GM12878 (cell line): ENCODE measurements at regions not wholly inside any gene's neighbourhood (a gene's known extent, or its start where the extent isn't known, plus 50 kb on each side); places are given as distances from the start of the nearest gene placed in this dataset.

Experiments used
- ATAC-seq: fragments of 200-7000 bp; cut with Tn5 transposase; 3 replicates; pipeline ENCODE4 v1.9.1; 2020; ENCODE audit warnings: mild to moderate bottlenecking, moderate library complexity
- BruUV-seq: library from RNA; stranded (reverse); fragments of 400-500 nt; replicated peaks from 2 replicates; lab custom pipeline; 2021; lab: Mats Ljungman, UMichigan
- CTCF ChIA-PET: fragments of 300-600 bp; sonication (Branson Sonifier 250); formaldehyde crosslinking; extraction: SDS; loops from one replicate; lab custom pipeline; 2021; ENCODE audit warnings: inconsistent platforms; lab: Yijun Ruan, JAX
- POLR2A ChIA-PET: fragments of 350-600 bp; formaldehyde crosslinking; extraction: SDS; loops from one replicate; lab custom pipeline; 2021; ENCODE audit warnings: inconsistent platforms; lab: Charles Lee
- RAD21 ChIA-PET: fragments of 300-600 bp; sonication (Branson Sonifier 250); formaldehyde crosslinking; loops from one replicate; lab custom pipeline; 2023; ENCODE audit warnings: antibody characterized with exemption; ENCODE audit not compliant: unreplicated experiment; lab: Charles Lee
- SMC1A ChIA-PET: fragments of 300-600 bp; sonication (Branson Sonifier 250); formaldehyde crosslinking; loops from one replicate; lab custom pipeline; 2023; ENCODE audit not compliant: unreplicated experiment, uncharacterized antibody; lab: Charles Lee
- DNase-seq: peaks from one replicate; pipeline ENCODE4 v3.0.0-alpha.2; 2011; ENCODE audit warnings: low read depth, low spot score
- FAIRE-seq: peaks from 3 replicates; lab custom pipeline; 2011; peaks lifted over from hg19 to GRCh38; lab: Jason Lieb, UNC
- H2AFZ ChIP-seq: 2 replicates; pipeline ENCODE4 v1.6.0; 2011; ENCODE audit warnings: low read depth, low read length, control low read depth; ENCODE audit not compliant: control insufficient read depth
- H3K27ac ChIP-seq: 2 replicates; pipeline ENCODE4 v1.5.1; 2011; ENCODE audit warnings: control low read depth; ENCODE audit not compliant: control insufficient read depth, insufficient read depth
- H3K27me3 ChIP-seq, 2 experiments: replicated peaks in 1 of 2; 2 replicates each; pipeline versions ENCODE4 v1.6.0 to v1.6.1; 2011; ENCODE audit warnings: low read length in 1 of 2; ENCODE audit not compliant: control insufficient read depth in 2 of 2, insufficient read depth in 2 of 2
- H3K36me3 ChIP-seq, 2 experiments: 2 replicates each; pipeline ENCODE4 v1.5.1; 2011; ENCODE audit warnings: low read length in 1 of 2; ENCODE audit not compliant: control insufficient read depth in 2 of 2, insufficient read depth in 2 of 2
- H3K4me1 ChIP-seq: 2 replicates; pipeline ENCODE4 v1.6.1; 2011; ENCODE audit warnings: mild to moderate bottlenecking, low read length, moderate library complexity, mixed read lengths; ENCODE audit not compliant: control insufficient read depth, insufficient read depth
- H3K4me2 ChIP-seq: 2 replicates; pipeline ENCODE4 v1.6.0; 2011; ENCODE audit warnings: control low read depth; ENCODE audit not compliant: control insufficient read depth, insufficient read depth
- H3K4me3 ChIP-seq: fragments of 200-600 bp; sonication (generic); 2 replicates; pipeline ENCODE4 v1.5.1; 2016
- H3K79me2 ChIP-seq: 2 replicates; pipeline ENCODE4 v1.6.0; 2011; ENCODE audit warnings: low read length; ENCODE audit not compliant: control insufficient read depth, insufficient read depth
- H3K9ac ChIP-seq: 2 replicates; pipeline ENCODE4 v1.8.0; 2011; ENCODE audit warnings: low read length, control low read depth, mixed read lengths; ENCODE audit not compliant: control insufficient read depth, insufficient read depth
- H3K9me3 ChIP-seq: replicated peaks from 3 replicates; pipeline ENCODE4 v1.5.1; 2011; ENCODE audit warnings: mild to moderate bottlenecking, low read length; ENCODE audit not compliant: control insufficient read depth, insufficient read depth
- H4K20me1 ChIP-seq: 2 replicates; pipeline ENCODE4 v1.6.0; 2011; ENCODE audit not compliant: control insufficient read depth, insufficient read depth
- BCL11A ChIP-seq: IDR thresholded peaks from 2 replicates; pipeline ENCODE4 v1.6.1; 2011; ENCODE audit warnings: low read depth, low read length
- CBX3 ChIP-seq: fragments of 200-600 bp; sonication (generic); IDR thresholded peaks from 2 replicates; pipeline ENCODE4 v1.6.1; 2016; ENCODE audit warnings: low read depth, borderline replicate concordance
- CHD1 ChIP-seq: IDR thresholded peaks from 2 replicates; pipeline ENCODE4 v1.6.1; 2012; ENCODE audit warnings: low read depth, low read length, improper control_type of control experiment
- MAX ChIP-seq: IDR thresholded peaks from 2 replicates; pipeline ENCODE4 v1.6.1; 2012; ENCODE audit warnings: low read depth, low read length, improper control_type of control experiment
- MEF2B ChIP-seq: fragments of 450-650 bp; IDR thresholded peaks from 2 replicates; pipeline ENCODE4 v1.6.1; 2018; ENCODE audit warnings: mild to moderate bottlenecking, moderate library complexity; ENCODE audit not compliant: partially characterized antibody, poor library complexity, severe bottlenecking
- NFYB ChIP-seq: IDR thresholded peaks from 2 replicates; pipeline ENCODE4 v1.6.1; 2011; ENCODE audit warnings: low read depth, mild to moderate bottlenecking, low read length, improper control_type of control experiment, moderate library complexity; ENCODE audit not compliant: insufficient read depth
- NR2C1 ChIP-seq: fragments of 450-650 bp; IDR thresholded peaks from 2 replicates; pipeline ENCODE4 v1.6.1; 2017; ENCODE audit warnings: antibody characterized with exemption, mild to moderate bottlenecking, moderate library complexity
- TCF3 ChIP-seq: IDR thresholded peaks from 2 replicates; pipeline ENCODE4 v1.6.1; 2012; ENCODE audit warnings: low read depth, mild to moderate bottlenecking, low read length, borderline replicate concordance; ENCODE audit not compliant: insufficient read depth
- WGBS: methylation state at CpG from one replicate; pipeline ENCODE4 v1.1.6; 2016; ENCODE audit warnings: low lambda C conversion rate; ENCODE audit not compliant: insufficient replicate concordance, insufficient coverage; ENCODE audit errors: missing lambda C conversion rate; 5-methylcytosine and 5-hydroxymethylcytosine counted together
- in situ Hi-C: fragments of 300-500 bp; cut with MboI; formaldehyde crosslinking; loops from 9 replicates; pipeline ENCODE4 v1.14.3; 2018; ENCODE audit warnings: mixed read lengths
- intact Hi-C: fragments of 100-400 bp; cut with micrococcal nuclease; formaldehyde crosslinking; loops from one replicate; pipeline ENCODE4 v1.14.2; 2022; ENCODE audit not compliant: unreplicated experiment
- TF ChIP-seq, protein P1 (sequence below): fragments of 450-650 bp; IDR thresholded peaks from 2 replicates; pipeline ENCODE4 v1.6.1; 2018; ENCODE audit warnings: mild to moderate bottlenecking, low read depth, moderate library complexity; ENCODE audit not compliant: partially characterized antibody
- TF ChIP-seq, protein P2 (sequence below): fragments of 150-350 bp; IDR thresholded peaks from 2 replicates; pipeline ENCODE4 v1.6.1; 2014; ENCODE audit warnings: mild to moderate bottlenecking, low read depth, low read length
- TF ChIP-seq, protein P3 (sequence below): IDR thresholded peaks from 2 replicates; pipeline ENCODE4 v1.6.1; 2012; ENCODE audit warnings: low read depth, low read length, improper control_type of control experiment

DNA sequence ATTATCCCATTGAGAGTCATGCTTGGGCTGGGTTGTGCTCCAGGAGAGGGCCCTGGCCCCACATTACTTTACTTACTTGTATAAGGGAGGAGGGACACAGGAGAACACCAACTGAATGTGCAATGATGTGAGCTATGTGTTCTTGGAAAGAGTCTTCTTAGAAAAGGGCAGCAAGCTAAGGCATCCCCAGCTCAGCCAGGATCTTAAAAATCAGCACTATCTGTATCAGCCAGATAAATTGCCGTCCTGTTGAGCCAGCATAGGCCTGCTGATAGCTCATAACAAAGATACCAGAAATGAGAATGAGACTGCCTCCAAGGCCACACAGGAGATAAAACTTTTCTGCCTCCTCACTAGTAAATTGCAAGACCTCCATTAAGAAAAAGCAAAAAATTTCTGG, 357.5 kb downstream of the CAAP1 start:
- no peaks in the 10 kb centered on the region for H3K36me3 ChIP-seq
- in situ Hi-C loops = no loop called here
- 0% methylated on average over 1 of the region's 1 CpG for WGBS
- DNase-seq = no peak
- no peak overlapping the region for H3K27ac ChIP-seq
- H3K9me3 ChIP-seq = no peaks in the 10 kb centered on the region
- no peaks in the 10 kb centered on the region for H3K27me3 ChIP-seq
- no peaks in the 10 kb centered on the region for H4K20me1 ChIP-seq
- ChIA-PET RAD21 (no interaction called here), POLR2A (no interaction called here), SMC1A (interaction anchor here (0.8 kb wide), 1 partner anchor 26 kb away, joined by 3 read pairs; no protein-coding TSS in a partner anchor), CTCF (interaction anchor here (1.8 kb wide), 1 partner anchor 10 kb away, joined by 4 read pairs; no protein-coding TSS in a partner anchor)
- H3K4me2 ChIP-seq = no peak overlapping the region
- H3K9ac ChIP-seq = no peak overlapping the region
- no peak overlapping the region for H2AFZ ChIP-seq
- no peaks in the 10 kb centered on the region for H3K79me2 ChIP-seq
- no peaks in the 10 kb centered on the region for H3K4me1 ChIP-seq
- TF ChIP-seq CBX3 (no peak), TCF3 (no peak), MAX (no peak), CHD1 (no peak), BCL11A (no peak), NR2C1 (no peak), NFYB (no peak), MEF2B (no peak)
- TF ChIP-seq, protein P1, sequence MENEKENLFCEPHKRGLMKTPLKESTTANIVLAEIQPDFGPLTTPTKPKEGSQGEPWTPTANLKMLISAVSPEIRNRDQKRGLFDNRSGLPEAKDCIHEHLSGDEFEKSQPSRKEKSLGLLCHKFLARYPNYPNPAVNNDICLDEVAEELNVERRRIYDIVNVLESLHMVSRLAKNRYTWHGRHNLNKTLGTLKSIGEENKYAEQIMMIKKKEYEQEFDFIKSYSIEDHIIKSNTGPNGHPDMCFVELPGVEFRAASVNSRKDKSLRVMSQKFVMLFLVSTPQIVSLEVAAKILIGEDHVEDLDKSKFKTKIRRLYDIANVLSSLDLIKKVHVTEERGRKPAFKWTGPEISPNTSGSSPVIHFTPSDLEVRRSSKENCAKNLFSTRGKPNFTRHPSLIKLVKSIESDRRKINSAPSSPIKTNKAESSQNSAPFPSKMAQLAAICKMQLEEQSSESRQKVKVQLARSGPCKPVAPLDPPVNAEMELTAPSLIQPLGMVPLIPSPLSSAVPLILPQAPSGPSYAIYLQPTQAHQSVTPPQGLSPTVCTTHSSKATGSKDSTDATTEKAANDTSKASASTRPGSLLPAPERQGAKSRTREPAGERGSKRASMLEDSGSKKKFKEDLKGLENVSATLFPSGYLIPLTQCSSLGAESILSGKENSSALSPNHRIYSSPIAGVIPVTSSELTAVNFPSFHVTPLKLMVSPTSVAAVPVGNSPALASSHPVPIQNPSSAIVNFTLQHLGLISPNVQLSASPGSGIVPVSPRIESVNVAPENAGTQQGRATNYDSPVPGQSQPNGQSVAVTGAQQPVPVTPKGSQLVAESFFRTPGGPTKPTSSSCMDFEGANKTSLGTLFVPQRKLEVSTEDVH = no peak
- TF ChIP-seq, protein P2, sequence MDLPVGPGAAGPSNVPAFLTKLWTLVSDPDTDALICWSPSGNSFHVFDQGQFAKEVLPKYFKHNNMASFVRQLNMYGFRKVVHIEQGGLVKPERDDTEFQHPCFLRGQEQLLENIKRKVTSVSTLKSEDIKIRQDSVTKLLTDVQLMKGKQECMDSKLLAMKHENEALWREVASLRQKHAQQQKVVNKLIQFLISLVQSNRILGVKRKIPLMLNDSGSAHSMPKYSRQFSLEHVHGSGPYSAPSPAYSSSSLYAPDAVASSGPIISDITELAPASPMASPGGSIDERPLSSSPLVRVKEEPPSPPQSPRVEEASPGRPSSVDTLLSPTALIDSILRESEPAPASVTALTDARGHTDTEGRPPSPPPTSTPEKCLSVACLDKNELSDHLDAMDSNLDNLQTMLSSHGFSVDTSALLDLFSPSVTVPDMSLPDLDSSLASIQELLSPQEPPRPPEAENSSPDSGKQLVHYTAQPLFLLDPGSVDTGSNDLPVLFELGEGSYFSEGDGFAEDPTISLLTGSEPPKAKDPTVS = no peak
- TF ChIP-seq, protein P3, sequence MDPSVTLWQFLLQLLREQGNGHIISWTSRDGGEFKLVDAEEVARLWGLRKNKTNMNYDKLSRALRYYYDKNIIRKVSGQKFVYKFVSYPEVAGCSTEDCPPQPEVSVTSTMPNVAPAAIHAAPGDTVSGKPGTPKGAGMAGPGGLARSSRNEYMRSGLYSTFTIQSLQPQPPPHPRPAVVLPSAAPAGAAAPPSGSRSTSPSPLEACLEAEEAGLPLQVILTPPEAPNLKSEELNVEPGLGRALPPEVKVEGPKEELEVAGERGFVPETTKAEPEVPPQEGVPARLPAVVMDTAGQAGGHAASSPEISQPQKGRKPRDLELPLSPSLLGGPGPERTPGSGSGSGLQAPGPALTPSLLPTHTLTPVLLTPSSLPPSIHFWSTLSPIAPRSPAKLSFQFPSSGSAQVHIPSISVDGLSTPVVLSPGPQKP = no peak
- ATAC-seq = no peak
- intact Hi-C loops = no loop called here
- BruUV-seq = no TSS peak
- no peak for FAIRE-seq
- no peak overlapping the region for H3K4me3 ChIP-seq
